OCI-LY7 (cell line): ENCODE measurements at regions not wholly inside any gene's neighbourhood (a gene's known extent, or its start where the extent isn't known, plus 50 kb on each side); places are given as distances from the start of the nearest gene placed in this dataset.
"Not testable (repeated sequence)": the region's sequence is repeated elsewhere in the genome, so short reads cannot be mapped to it uniquely, and the experiment has no call there.

Source experiments
- BruUV-seq: library from RNA; stranded (reverse); fragments of 400-500 nt; replicated peaks from 2 replicates; lab custom pipeline; 2021; lab: Mats Ljungman, UMichigan
- CTCF ChIA-PET: fragments of 300-600 bp; sonication (Branson Sonifier 250); formaldehyde crosslinking; loops from one replicate; lab custom pipeline; 2022; ENCODE audit warnings: antibody characterized with exemption; ENCODE audit not compliant: unreplicated experiment; lab: Charles Lee
- POLR2A ChIA-PET: fragments of 300-600 bp; sonication (Branson Sonifier 250); formaldehyde crosslinking; loops from one replicate; lab custom pipeline; 2022; ENCODE audit warnings: antibody characterized with exemption; lab: Charles Lee
- DNase-seq: peaks from one replicate; pipeline ENCODE4 v3.0.0-alpha.2; 2015; ENCODE audit warnings: low spot score
- H2AFZ ChIP-seq: fragments of 200-600 bp; sonication (generic), shearing (Covaris generic); 2 replicates; pipeline ENCODE4 v1.6.1; 2014; ENCODE audit warnings: mild to moderate bottlenecking, antibody characterized with exemption, low read length, moderate library complexity
- H3K27ac ChIP-seq: fragments of 200-600 bp; sonication (generic); 2 replicates; pipeline ENCODE4 v1.5.1; 2014; ENCODE audit warnings: mixed run types, low read depth, mild to moderate bottlenecking, moderate library complexity, low read length, inconsistent platforms; ENCODE audit not compliant: poor library complexity, severe bottlenecking
- H3K36me3 ChIP-seq: fragments of 200-600 bp; sonication (generic); 2 replicates; pipeline ENCODE4 v1.6.1; 2014; ENCODE audit warnings: mild to moderate bottlenecking, antibody characterized with exemption, low read length, moderate library complexity, mixed read lengths; ENCODE audit not compliant: insufficient read depth
- H3K4me1 ChIP-seq: fragments of 200-600 bp; sonication (generic); 2 replicates; pipeline ENCODE4 v1.5.1; 2014; ENCODE audit warnings: mild to moderate bottlenecking, low read length; ENCODE audit not compliant: insufficient read depth, poor library complexity, severe bottlenecking
- H3K4me2 ChIP-seq: fragments of 200-600 bp; sonication (generic); 2 replicates; pipeline ENCODE4 v1.6.1; 2014; ENCODE audit warnings: mild to moderate bottlenecking, low read length
- H3K4me3 ChIP-seq: fragments of 200-600 bp; sonication (generic); 2 replicates; pipeline ENCODE4 v1.5.1; 2014; ENCODE audit warnings: mild to moderate bottlenecking, low read depth, low read length; ENCODE audit not compliant: poor library complexity, severe bottlenecking
- H3K79me2 ChIP-seq: fragments of 200-600 bp; sonication (generic); 2 replicates; pipeline ENCODE4 v1.6.1; 2016; ENCODE audit warnings: low read depth, mild to moderate bottlenecking, low read length, moderate library complexity, mixed read lengths; ENCODE audit not compliant: insufficient read depth
- H3K9me2 ChIP-seq: fragments of 200-600 bp; sonication (generic); 2 replicates; pipeline ENCODE4 v1.6.1; 2016; ENCODE audit warnings: mild to moderate bottlenecking, low read length, mixed read lengths; ENCODE audit not compliant: insufficient read depth
- H3K9me3 ChIP-seq: fragments of 200-600 bp; sonication (generic); 2 replicates; pipeline ENCODE4 v1.6.1; 2014; ENCODE audit warnings: mild to moderate bottlenecking, mixed run types, low read length, mixed read lengths
- H4K20me1 ChIP-seq: fragments of 200-600 bp; sonication (generic); 2 replicates; pipeline ENCODE4 v1.6.1; 2014; ENCODE audit warnings: mild to moderate bottlenecking, antibody characterized with exemption, low read length, moderate library complexity, mixed read lengths; ENCODE audit not compliant: insufficient read depth
- CTCF ChIP-seq: fragments of 200-600 bp; sonication (generic); conservative IDR thresholded peaks from 2 replicates; pipeline ENCODE4 v1.5.1; 2014; ENCODE audit warnings: mild to moderate bottlenecking, antibody characterized with exemption, low read length, moderate library complexity, mixed read lengths
- EZH2phosphoT487 ChIP-seq: fragments of 200-600 bp; sonication (generic); IDR thresholded peaks from 2 replicates; pipeline ENCODE4 v1.6.1; 2018; ENCODE audit warnings: low read depth, borderline replicate concordance, mild to moderate bottlenecking, mixed run types, antibody characterized with exemption, low read length, moderate library complexity, mixed read lengths
- intact Hi-C: fragments of 100-400 bp; cut with micrococcal nuclease; formaldehyde crosslinking; loops from one replicate; pipeline ENCODE4 v1.10.0; 2022; ENCODE audit not compliant: unreplicated experiment

DNA sequence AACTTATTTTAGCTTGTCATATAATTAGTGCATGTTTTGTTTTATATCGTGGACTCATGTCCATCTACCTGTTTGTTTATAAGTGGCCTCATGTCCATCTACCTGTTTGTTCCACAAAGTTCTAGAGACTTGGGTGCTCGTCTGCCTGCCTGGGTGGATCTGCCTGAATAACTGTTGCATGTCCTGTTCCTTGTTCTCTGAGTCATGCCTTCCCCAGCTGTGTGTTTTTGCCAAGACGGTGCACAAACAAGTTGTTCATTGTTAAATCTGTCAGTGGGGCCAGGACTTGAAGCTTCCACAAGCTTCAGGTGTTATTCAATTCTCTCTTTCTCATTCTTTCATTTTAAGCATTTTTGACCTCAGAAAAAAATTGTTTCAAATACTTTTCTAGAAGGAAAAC lies 358.0 kb upstream of the CITED2 start:
- H3K4me1 ChIP-seq = no peaks in the 10 kb centered on the region
- H3K36me3 ChIP-seq = no peaks in the 10 kb centered on the region
- no peak for DNase-seq
- ChIA-PET CTCF (no interaction called here), POLR2A (no interaction called here)
- H3K9me2 ChIP-seq = no peaks in the 10 kb centered on the region
- intact Hi-C loops = no loop called here
- TF ChIP-seq CTCF = no peak
- TF ChIP-seq EZH2phosphoT487 = no peak
- H4K20me1 ChIP-seq = no peaks in the 10 kb centered on the region
- H3K4me2 ChIP-seq = no peak overlapping the region
- H3K27ac ChIP-seq = no peak overlapping the region
- H3K4me3 ChIP-seq = no peak overlapping the region
- no peaks in the 10 kb centered on the region for H3K79me2 ChIP-seq
- H2AFZ ChIP-seq = no peak overlapping the region
- no TSS peak for BruUV-seq
- no peaks in the 10 kb centered on the region for H3K9me3 ChIP-seq

GRCh38 chr6:139730340-139730974 lies 356.0 kb upstream of the CITED2 start:
- TF ChIP-seq EZH2phosphoT487 (no peak), CTCF (no peak)
- no peaks in the 10 kb centered on the region for H3K9me2 ChIP-seq
- ChIA-PET CTCF (no interaction called here), POLR2A (no interaction called here)
- H2AFZ ChIP-seq = no peak overlapping the region
- H3K36me3 ChIP-seq = no peaks in the 10 kb centered on the region
- no TSS peak for BruUV-seq
- no peak for DNase-seq
- no peaks in the 10 kb centered on the region for H3K9me3 ChIP-seq
- no peaks in the 10 kb centered on the region for H4K20me1 ChIP-seq
- no peak overlapping the region for H3K27ac ChIP-seq
- intact Hi-C loops = no loop called here
- H3K4me1 ChIP-seq = no peaks in the 10 kb centered on the region
- H3K4me2 ChIP-seq = no peak overlapping the region
- H3K79me2 ChIP-seq = no peaks in the 10 kb centered on the region
- no peak overlapping the region for H3K4me3 ChIP-seq

GRCh38 chr6:139728876-139729427 lies 354.5 kb upstream of the CITED2 start:
- Histone ChIP-seq H3K9me3 (no peaks in the 10 kb centered on the region), H3K27ac (no peak overlapping the region), H3K9me2 (no peaks in the 10 kb centered on the region), H3K4me1 (no peaks in the 10 kb centered on the region), H3K36me3 (no peaks in the 10 kb centered on the region), H4K20me1 (no peaks in the 10 kb centered on the region), H3K4me3 (no peak overlapping the region), H3K4me2 (no peak overlapping the region), H2AFZ (no peak overlapping the region), H3K79me2 (no peaks in the 10 kb centered on the region)
- no peak for DNase-seq
- BruUV-seq = no TSS peak
- ChIA-PET POLR2A (no interaction called here), CTCF (no interaction called here)
- intact Hi-C loops = no loop called here
- no peak for TF ChIP-seq EZH2phosphoT487
- TF ChIP-seq CTCF = no peak

DNA sequence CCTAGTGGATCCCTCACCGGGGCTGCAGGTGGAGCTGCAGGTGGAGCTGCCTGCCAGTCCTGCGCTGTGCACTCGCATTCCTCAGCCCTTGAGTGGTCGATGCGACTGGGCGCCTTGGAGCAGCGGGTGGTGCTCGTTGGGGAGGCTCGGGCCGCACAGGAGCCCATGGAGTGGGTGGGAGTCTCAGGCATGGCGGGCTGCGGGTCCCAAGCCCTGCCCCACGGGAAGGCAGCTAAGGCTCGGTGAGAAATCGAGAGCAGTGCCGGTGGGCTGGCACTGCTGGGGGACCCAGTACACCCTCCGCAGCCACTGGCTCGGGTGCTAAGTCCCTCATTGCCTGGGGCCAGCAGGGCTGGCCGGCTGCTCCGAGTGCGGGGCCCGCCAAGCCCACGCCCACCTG lies 351.8 kb upstream of the CITED2 start:
- H3K4me1 ChIP-seq, H2AFZ ChIP-seq, POLR2A ChIA-PET, H3K79me2 ChIP-seq, H4K20me1 ChIP-seq, H3K4me3 ChIP-seq, H3K36me3 ChIP-seq, DNase-seq, H3K9me3 ChIP-seq, H3K27ac ChIP-seq, CTCF ChIA-PET, H3K9me2 ChIP-seq, H3K4me2 ChIP-seq, intact Hi-C loops, BruUV-seq: not testable (repeated sequence)
